OCI-LY3 (cell line): ENCODE measurements at regions not wholly inside any gene's neighbourhood (a gene's known extent, or its start where the extent isn't known, plus 50 kb on each side); places are given as distances from the start of the nearest gene placed in this dataset.

Experiments
- CTCF ChIP-seq: fragments of 200-600, 300-600 bp; sonication (generic); IDR thresholded peaks from 2 replicates; pipeline ENCODE4 v1.5.1; 2014; ENCODE audit warnings: antibody characterized with exemption, low read length, low read depth
- EZH2phosphoT487 ChIP-seq: fragments of 200-600 bp; shearing (Covaris generic); IDR thresholded peaks from 2 replicates; pipeline ENCODE4 v1.6.1; 2018; ENCODE audit warnings: antibody characterized with exemption, mixed run types, low read depth

- TF ChIP-seq CTCF (no peak), EZH2phosphoT487 (no peak)
Measured at GRCh38 chr10:71150796-71151195, 61.6 kb upstream of the UNC5B start.
